H1 (cell line): ENCODE measurements at regions not wholly inside any gene's neighbourhood (a gene's known extent, or its start where the extent isn't known, plus 50 kb on each side); places are given as distances from the start of the nearest gene placed in this dataset.

ENCODE experiments used
- CTCF ChIA-PET: fragments of 300-600 bp; sonication (Branson Sonifier 250); formaldehyde crosslinking; loops from one replicate; lab custom pipeline; 2021; ENCODE audit not compliant: partially characterized antibody; lab: Charles Lee
- POLR2A ChIA-PET: fragments of 300-600 bp; sonication (Branson Sonifier 250); formaldehyde crosslinking; loops from one replicate; lab custom pipeline; 2021; ENCODE audit warnings: inconsistent platforms; ENCODE audit not compliant: partially characterized antibody; lab: Charles Lee
- DNase-seq, 2 experiments: peaks; one replicate each; pipeline versions ENCODE4 v3.0.0 to v3.0.0-alpha.2; 2010 to 2022; ENCODE audit warnings: low spot score in 2 of 2, low read depth in 1 of 2, mixed read lengths in 1 of 2
- FAIRE-seq: peaks from 2 replicates; lab custom pipeline; 2011; peaks lifted over from hg19 to GRCh38; lab: Jason Lieb, UNC
- H2AFZ ChIP-seq: 2 replicates; pipeline ENCODE4 v1.8.1; 2012; ENCODE audit warnings: low read length, inconsistent platforms
- H2AK5ac ChIP-seq: 2 replicates; pipeline ENCODE4 v1.6.1; 2013; ENCODE audit warnings: low read depth, low read length
- H2BK120ac ChIP-seq: replicated peaks from 2 replicates; pipeline ENCODE3; 2013; ENCODE audit warnings: low read depth, low read length, inconsistent platforms
- H2BK12ac ChIP-seq: 2 replicates; pipeline ENCODE4 v1.6.1; 2013; ENCODE audit warnings: low read depth, low read length
- H2BK15ac ChIP-seq: 2 replicates; pipeline ENCODE4 v1.6.1; 2013; ENCODE audit warnings: low read length
- H2BK20ac ChIP-seq: 2 replicates; pipeline ENCODE4 v1.6.1; 2013; ENCODE audit warnings: low read length
- H2BK5ac ChIP-seq: 2 replicates; pipeline ENCODE4 v1.6.1; 2013; ENCODE audit warnings: low read depth, low read length
- H3K14ac ChIP-seq: 2 replicates; pipeline ENCODE4 v1.6.1; 2013; ENCODE audit warnings: inconsistent platforms; ENCODE audit not compliant: insufficient read length
- H3K18ac ChIP-seq: 2 replicates; pipeline ENCODE4 v1.6.1; 2013; ENCODE audit warnings: low read length; ENCODE audit errors: extremely low read depth
- H3K23ac ChIP-seq: 2 replicates; pipeline ENCODE4 v1.6.1; 2013; ENCODE audit warnings: inconsistent platforms; ENCODE audit not compliant: insufficient read length
- H3K23me2 ChIP-seq: 2 replicates; pipeline ENCODE4 v1.6.1; 2013; ENCODE audit warnings: low read depth, low read length
- H3K27ac ChIP-seq: 2 replicates; pipeline ENCODE4 v1.6.1; 2011; ENCODE audit warnings: low read depth, low read length, inconsistent platforms
- H3K27me3 ChIP-seq, 4 experiments: replicated peaks in 1 of 4; 1 replicate in 1 of 4; 2 replicates in 3 of 4; pipeline versions ENCODE4 v1.6.1 to v1.8.1; 2011 to 2013; ENCODE audit warnings: low read length in 3 of 4, mild to moderate bottlenecking in 3 of 4, inconsistent platforms in 2 of 4, mixed read lengths in 2 of 4, moderate library complexity in 1 of 4; ENCODE audit not compliant: control insufficient read depth in 3 of 4, insufficient read depth in 3 of 4; ENCODE audit errors: extremely low read depth in 1 of 4
- H3K36me3 ChIP-seq, 4 experiments: 2 replicates each; pipeline versions ENCODE4 v1.6.1 to v1.8.1; 2011 to 2013; ENCODE audit warnings: mild to moderate bottlenecking in 4 of 4, low read length in 3 of 4, moderate library complexity in 2 of 4, control low read depth in 1 of 4, inconsistent platforms in 1 of 4; ENCODE audit not compliant: insufficient read depth in 4 of 4, control insufficient read depth in 2 of 4
- H3K4ac ChIP-seq: replicated peaks from 2 replicates; pipeline ENCODE3; 2013; ENCODE audit warnings: low read length, low read depth, mixed read lengths, inconsistent platforms; ENCODE audit not compliant: insufficient read length
- H3K4me1 ChIP-seq, 4 experiments: replicated peaks in 1 of 4; 1 replicate in 1 of 4; 2 replicates in 3 of 4; pipeline versions ENCODE4 v1.6.1 to v1.8.1; 2011 to 2013; ENCODE audit warnings: low read length in 3 of 4, inconsistent platforms in 2 of 4, mixed read lengths in 1 of 4; ENCODE audit not compliant: insufficient read depth in 4 of 4, control insufficient read depth in 3 of 4
- H3K4me2 ChIP-seq, 2 experiments: 2 replicates each; pipeline versions ENCODE4 v1.6.1 to v1.8.1; 2011 to 2013; ENCODE audit warnings: low read depth in 2 of 2, low read length in 2 of 2, control low read depth in 1 of 2, inconsistent platforms in 1 of 2, mild to moderate bottlenecking in 1 of 2; ENCODE audit not compliant: insufficient read depth in 1 of 2
- H3K4me3 ChIP-seq, 4 experiments: fragments of 200-600, 300-600 bp in 1 of 4; sonication (generic), shearing (Covaris generic), sonication (Bioruptor Twin) in 1 of 4; 2 replicates each; pipeline versions ENCODE4 v1.5.1 to v1.8.1; 2011 to 2016; ENCODE audit warnings: low read length in 4 of 4, low read depth in 3 of 4, control low read depth in 2 of 4, inconsistent platforms in 2 of 4, mild to moderate bottlenecking in 2 of 4, mixed read lengths in 1 of 4, moderate library complexity in 1 of 4; ENCODE audit not compliant: insufficient read depth in 2 of 4; ENCODE audit errors: extremely low read depth in 1 of 4
- H3K56ac ChIP-seq: replicated peaks from 2 replicates; pipeline ENCODE3; 2013; ENCODE audit warnings: low read depth, mild to moderate bottlenecking, mixed read lengths, low read length, inconsistent platforms; ENCODE audit not compliant: insufficient read length
- H3K79me1 ChIP-seq: 2 replicates; pipeline ENCODE4 v1.6.1; 2013; ENCODE audit warnings: low read depth, low read length, control low read depth
- H3K79me2 ChIP-seq, 2 experiments: 2 replicates each; pipeline versions ENCODE4 v1.6.1 to v1.8.1; 2012 to 2013; ENCODE audit warnings: low read length in 2 of 2, mild to moderate bottlenecking in 2 of 2, inconsistent platforms in 1 of 2; ENCODE audit not compliant: insufficient read depth in 2 of 2, control insufficient read depth in 1 of 2
- H3K9ac ChIP-seq, 4 experiments: replicated peaks in 1 of 4; 1 replicate in 1 of 4; 2 replicates in 3 of 4; pipeline versions ENCODE4 v1.6.1 to v1.8.1; 2011 to 2013; ENCODE audit warnings: low read depth in 3 of 4, low read length in 3 of 4, control low read depth in 2 of 4, mild to moderate bottlenecking in 2 of 4, moderate library complexity in 2 of 4, inconsistent platforms in 1 of 4; ENCODE audit errors: extremely low read depth in 1 of 4
- H3K9me3 ChIP-seq, 2 experiments: 2 replicates each; pipeline versions ENCODE4 v1.6.1 to v1.8.1; 2012 to 2013; ENCODE audit warnings: mild to moderate bottlenecking in 2 of 2, moderate library complexity in 2 of 2, control low read depth in 1 of 2, inconsistent platforms in 1 of 2, low read depth in 1 of 2, low read length in 1 of 2, mixed read lengths in 1 of 2; ENCODE audit not compliant: insufficient read depth in 2 of 2
- H4K20me1 ChIP-seq, 2 experiments: replicated peaks in 1 of 2; 2 replicates each; pipeline versions ENCODE3 to v1.8.1; 2011 to 2013; ENCODE audit warnings: inconsistent platforms in 2 of 2, low read length in 2 of 2, mild to moderate bottlenecking in 1 of 2; ENCODE audit not compliant: insufficient read depth in 2 of 2, control insufficient read depth in 1 of 2
- H4K5ac ChIP-seq: 2 replicates; pipeline ENCODE4 v1.6.1; 2013; ENCODE audit warnings: low read length, low read depth, mixed read lengths, inconsistent platforms; ENCODE audit not compliant: insufficient read length
- H4K8ac ChIP-seq: 2 replicates; pipeline ENCODE4 v1.8.0; 2013; ENCODE audit warnings: mild to moderate bottlenecking, moderate library complexity, low read length, inconsistent platforms; ENCODE audit not compliant: insufficient read depth; ENCODE audit errors: extremely low read depth
- H4K91ac ChIP-seq: replicated peaks from 2 replicates; pipeline ENCODE3; 2013; ENCODE audit warnings: low read length, mixed read lengths, inconsistent platforms; ENCODE audit not compliant: insufficient read length
- ASH2L ChIP-seq: fragments of 200-600, 300-600 bp; sonication (generic); IDR thresholded peaks from one replicate; pipeline ENCODE4 v1.7.1; 2017; ENCODE audit warnings: low read length
- BACH1 ChIP-seq: IDR thresholded peaks from 2 replicates; pipeline ENCODE4 v1.6.1; 2012; ENCODE audit warnings: low read length, improper control_type of control experiment
- CHD2 ChIP-seq: IDR thresholded peaks from 2 replicates; pipeline ENCODE4 v1.6.1; 2012; ENCODE audit warnings: low read length, improper control_type of control experiment
- EP300 ChIP-seq, 2 experiments: IDR thresholded peaks; 1 replicate in 1 of 2; 2 replicates in 1 of 2; pipeline ENCODE4 v1.6.1; 2011 to 2012; ENCODE audit warnings: low read depth in 2 of 2, low read length in 2 of 2, mild to moderate bottlenecking in 2 of 2, borderline replicate concordance in 1 of 2, inconsistent platforms in 1 of 2, moderate library complexity in 1 of 2
- JUN ChIP-seq: IDR thresholded peaks from 2 replicates; pipeline ENCODE4 v1.6.1; 2011; ENCODE audit warnings: low read depth, mild to moderate bottlenecking, improper control_type of control experiment, low read length
- KDM5A ChIP-seq: fragments of 200-600 bp; IDR thresholded peaks from 2 replicates; pipeline ENCODE4 v1.7.1; 2012; ENCODE audit warnings: mild to moderate bottlenecking, low read length, inconsistent platforms, mixed read lengths
- PHF8 ChIP-seq: fragments of 200-600 bp; sonication (generic); conservative IDR thresholded peaks from 2 replicates; pipeline ENCODE4 v1.7.1; 2012; ENCODE audit warnings: low read depth, mild to moderate bottlenecking, inconsistent platforms, low read length, moderate library complexity
- POU5F1 ChIP-seq: IDR thresholded peaks from 2 replicates; pipeline ENCODE4 v1.6.1; 2011; ENCODE audit warnings: low read depth, mild to moderate bottlenecking, low read length, moderate library complexity
- RXRA ChIP-seq: IDR thresholded peaks from 2 replicates; pipeline ENCODE4 v1.6.1; 2011; ENCODE audit warnings: low read depth, mild to moderate bottlenecking, low read length, moderate library complexity; ENCODE audit not compliant: insufficient read depth
- SIRT6 ChIP-seq: IDR thresholded peaks from one replicate; pipeline ENCODE4 v1.7.1; 2012; ENCODE audit warnings: low read length, inconsistent platforms
- SP1 ChIP-seq: IDR thresholded peaks from 2 replicates; pipeline ENCODE4 v1.6.1; 2011; ENCODE audit warnings: low read depth, low read length
- SUZ12 ChIP-seq: fragments of 200-600 bp; sonication (generic); IDR thresholded peaks from 2 replicates; pipeline ENCODE4 v1.6.1; 2012; ENCODE audit warnings: mild to moderate bottlenecking, inconsistent platforms, low read length, moderate library complexity, mixed read lengths
- TAF1 ChIP-seq: IDR thresholded peaks from 2 replicates; pipeline ENCODE4 v1.6.1; 2011; ENCODE audit warnings: mild to moderate bottlenecking, low read depth, low read length
- TEAD4 ChIP-seq: IDR thresholded peaks from 2 replicates; pipeline ENCODE4 v1.6.1; 2012; ENCODE audit warnings: low read depth, low read length, inconsistent platforms, mixed read lengths
- WGBS, 2 experiments: shearing (Covaris generic) in 1 of 2; methylation state at CpG; one replicate each; pipeline versions ENCODE4 v1.1.6 to v1.1.7; 2013 to 2015; ENCODE audit warnings: low lambda C conversion rate in 2 of 2, mixed read lengths in 2 of 2, inconsistent platforms in 1 of 2, low coverage in 1 of 2, missing lambda C conversion rate in 1 of 2; ENCODE audit not compliant: insufficient replicate concordance in 2 of 2, insufficient coverage in 1 of 2, insufficient read length in 1 of 2; ENCODE audit errors: extremely low coverage in 1 of 2, missing lambda C conversion rate in 1 of 2; 5-methylcytosine and 5-hydroxymethylcytosine counted together

GRCh38 chr14:43677581-43677980 lies 829.5 kb downstream of the FSCB start:
- Histone ChIP-seq H3K27me3 (no peaks in the 10 kb centered on the region), H4K20me1 (no peaks in the 10 kb centered on the region), H2BK20ac (no peak overlapping the region), H3K23ac (no peak overlapping the region), H3K79me1 (no peaks in the 10 kb centered on the region), H3K18ac (no peak overlapping the region), H2BK120ac (no peak overlapping the region), H3K23me2 (no peaks in the 10 kb centered on the region), H2AK5ac (no peak overlapping the region), H2BK15ac (no peak overlapping the region), H4K91ac (no peak overlapping the region), H3K9me3 (no peaks in the 10 kb centered on the region), H3K56ac (no peak overlapping the region), H2BK12ac (no peak overlapping the region), H2AFZ (no peak overlapping the region), H3K14ac (no peak overlapping the region), H3K4me3 (no peak overlapping the region), H4K5ac (no peak overlapping the region), H3K79me2 (no peaks in the 10 kb centered on the region), H3K36me3 (no peaks in the 10 kb centered on the region), H4K8ac (no peak overlapping the region), H2BK5ac (no peak overlapping the region), H3K4ac (no peak overlapping the region), H3K9ac (no peak overlapping the region), H3K4me2 (no peak overlapping the region), H3K27ac (no peak overlapping the region), H3K4me1 (no peaks in the 10 kb centered on the region)
- ChIA-PET POLR2A (no interaction called here), CTCF (no interaction called here)
- TF ChIP-seq CHD2 = no peak
- no peak for TF ChIP-seq SIRT6
- TF ChIP-seq SP1 = no peak
- TF ChIP-seq EP300 (IDR thresholded peaks at IDR 0.05; ENCODE audit: borderline replicate concordance in 1 of 2, low read depth in 2 of 2, low read length in 2 of 2) = no peak
- TF ChIP-seq TEAD4 = no peak
- no peak for TF ChIP-seq JUN
- no peak for TF ChIP-seq PHF8
- TF ChIP-seq POU5F1 = no peak
- no peak for TF ChIP-seq KDM5A
- no peak for TF ChIP-seq ASH2L
- TF ChIP-seq TAF1 = no peak
- no peak for TF ChIP-seq SUZ12
- TF ChIP-seq RXRA = no peak
- TF ChIP-seq BACH1 = no peak
- FAIRE-seq (no peak), DNase-seq (no peak)
- WGBS, 2 experiments = 83% methylated on average over 1 of the region's 1 CpG; no CpG with 5 or more reads in 1 of the 2 experiments
